Suprapubic skin (tissue), 4 donors: ENCODE measurements at regions not wholly inside any gene's neighbourhood (a gene's known extent, or its start where the extent isn't known, plus 50 kb on each side); places are given as distances from the start of the nearest gene placed in this dataset.

Source experiments
- CTCF ChIP-seq, 2 donors: fragments of 200-600 bp in 1 of 2; fragments of 450-650 bp in 1 of 2; sonication (generic) in 1 of 2; IDR thresholded peaks; one replicate each; pipeline ENCODE4 v1.5.1; 2016 to 2019; ENCODE audit warnings: antibody characterized with exemption in 2 of 2, mild to moderate bottlenecking in 1 of 2, moderate library complexity in 1 of 2
- EP300 ChIP-seq: sonication (generic); formaldehyde crosslinking; IDR thresholded peaks from one replicate; pipeline ENCODE4 v1.6.1; 2017; ENCODE audit warnings: antibody characterized with exemption
- POLR2A ChIP-seq, 2 donors: fragments of 450-650 bp; IDR thresholded peaks; one replicate each; pipeline ENCODE4 v1.6.1; 2017; ENCODE audit warnings: antibody characterized with exemption in 2 of 2, mild to moderate bottlenecking in 2 of 2, moderate library complexity in 2 of 2
- POLR2AphosphoS5 ChIP-seq, 3 donors: sonication (generic); formaldehyde crosslinking; IDR thresholded peaks; one replicate each; pipeline ENCODE4 v1.6.1; 2017; ENCODE audit warnings: antibody characterized with exemption in 3 of 3

GRCh38 chr9:129327552-129328328 is 149.7 kb upstream of the IER5L start:
- TF ChIP-seq CTCF (IDR thresholded peaks at IDR 0.05) (no peak), POLR2AphosphoS5 (IDR thresholded peaks at IDR 0.05) (no peak), EP300 (no peak), POLR2A (IDR thresholded peaks at IDR 0.05) (no peak)
